ENCODE measurements at regions not wholly inside any gene's neighbourhood (a gene's known extent, or its start where the extent isn't known, plus 50 kb on each side); places are given as distances from the start of the nearest gene placed in this dataset.
A peak's percentile ranks its signal among the peaks of the same experiment; 100 is the strongest.

DNA sequence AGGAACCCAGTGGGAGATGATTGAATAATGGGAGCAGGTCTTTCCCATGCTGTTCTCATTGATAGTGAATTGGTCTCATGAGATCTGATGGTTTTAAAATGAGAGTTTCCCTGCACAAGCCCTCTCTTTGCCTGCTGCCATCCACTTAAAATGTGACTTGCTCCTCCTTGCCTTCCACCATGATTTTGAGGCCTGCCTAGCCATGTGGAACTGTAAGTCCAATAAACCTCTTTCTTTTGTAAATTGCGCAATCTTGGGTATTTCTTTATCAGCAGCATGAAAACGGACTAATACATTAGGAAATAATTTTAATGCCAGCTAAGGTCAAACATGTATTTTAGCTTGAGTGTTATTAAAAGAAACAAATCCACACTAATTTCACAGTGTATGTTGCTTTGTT lies 517.6 kb upstream of the ALCAM start:
- Histone ChIP-seq H3K36me3 (ENCODE audit: control insufficient read depth in 2 of 4, insufficient read depth in 4 of 4, low read length in 3 of 4) (peaks cover 0 to 7% (median 0%) of the 10 kb centered on the region in 4 experiments; a peak in 2 of 8 replicates), H3K23me2 (ENCODE audit: low read depth, low read length) (no peaks in the 10 kb centered on the region), H2BK20ac (ENCODE audit: low read length) (no peak overlapping the region), H2AK5ac (ENCODE audit: low read depth, low read length) (no peak overlapping the region), H4K20me1 (replicated peaks in 1 of 2; ENCODE audit: control insufficient read depth in 1 of 2, insufficient read depth in 2 of 2, low read length in 2 of 2) (no peaks in the 10 kb centered on the region), H3K9me3 (ENCODE audit: insufficient read depth in 2 of 2, low read depth in 1 of 2, low read length in 1 of 2) (peaks cover 15 to 18% of the 10 kb centered on the region in 2 experiments), H3K56ac (replicated peaks; ENCODE audit: insufficient read length, low read depth, low read length) (no peak overlapping the region), H3K4me3 (ENCODE audit: extremely low read depth in 1 of 4, insufficient read depth in 2 of 4, low read depth in 3 of 4, low read length in 4 of 4) (peak overlapping the region in 1 of 4 experiments; percentile 12; a peak in 1 of 8 replicates), H3K18ac (ENCODE audit: extremely low read depth, low read length) (no peak overlapping the region), H3K4me1 (replicated peaks in 1 of 4; ENCODE audit: control insufficient read depth in 3 of 4, insufficient read depth in 4 of 4, low read length in 3 of 4) (peaks cover 0 to 5% (median 3%) of the 10 kb centered on the region in 4 experiments; a peak in 4 of 7 replicates), H3K79me2 (ENCODE audit: control insufficient read depth in 1 of 2, insufficient read depth in 2 of 2, low read length in 2 of 2) (no peaks in the 10 kb centered on the region), H3K9ac (replicated peaks in 1 of 4; ENCODE audit: extremely low read depth in 1 of 4, low read depth in 3 of 4, low read length in 3 of 4) (no peak overlapping the region), H4K5ac (ENCODE audit: insufficient read length, low read depth, low read length) (no peak overlapping the region), H2BK5ac (ENCODE audit: low read depth, low read length) (no peak overlapping the region), H3K79me1 (ENCODE audit: low read depth, low read length) (no peaks in the 10 kb centered on the region), H4K91ac (replicated peaks; ENCODE audit: insufficient read length, low read length) (no peak overlapping the region), H2BK120ac (replicated peaks; ENCODE audit: low read depth, low read length) (no peak overlapping the region), H3K4me2 (ENCODE audit: insufficient read depth in 1 of 2, low read depth in 2 of 2, low read length in 2 of 2) (no peak overlapping the region), H2AFZ (ENCODE audit: low read length) (no peak overlapping the region), H4K8ac (ENCODE audit: extremely low read depth, insufficient read depth, low read length) (no peak overlapping the region), H3K4ac (replicated peaks; ENCODE audit: insufficient read length, low read depth, low read length) (no peak overlapping the region), H3K23ac (ENCODE audit: insufficient read length) (no peak overlapping the region), H2BK12ac (ENCODE audit: low read depth, low read length) (no peak overlapping the region), H2BK15ac (ENCODE audit: low read length) (no peak overlapping the region), H3K27ac (ENCODE audit: low read depth, low read length) (no peak overlapping the region), H3K27me3 (replicated peaks in 1 of 4; ENCODE audit: control insufficient read depth in 3 of 4, extremely low read depth in 1 of 4, insufficient read depth in 3 of 4, low read length in 3 of 4) (peaks cover 0 to 1% (median 0%) of the 10 kb centered on the region in 4 experiments; a peak in 1 of 7 replicates), H3K14ac (ENCODE audit: insufficient read length) (no peak overlapping the region)
- TF ChIP-seq CEBPB (IDR thresholded peaks at IDR 0.05; ENCODE audit: low read depth, low read length) (peak; percentile 93), FOSL1 (IDR thresholded peaks at IDR 0.05; ENCODE audit: insufficient read depth, low read depth, low read length) (no peak)
- TF ChIP-seq, protein P1, sequence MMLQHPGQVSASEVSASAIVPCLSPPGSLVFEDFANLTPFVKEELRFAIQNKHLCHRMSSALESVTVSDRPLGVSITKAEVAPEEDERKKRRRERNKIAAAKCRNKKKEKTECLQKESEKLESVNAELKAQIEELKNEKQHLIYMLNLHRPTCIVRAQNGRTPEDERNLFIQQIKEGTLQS (IDR thresholded peaks at IDR 0.05; ENCODE audit: insufficient read depth, low read depth, low read length) = no peak
- FAIRE-seq (no peak), DNase-seq (ENCODE audit: low read depth in 1 of 2, low spot score in 2 of 2) (no peak)
- ChIA-PET CTCF (ENCODE audit: partially characterized antibody) (no interaction called here), POLR2A (ENCODE audit: partially characterized antibody) (no interaction called here)
- 97% methylated on average over 2 of the region's 2 CpGs; no CpG with 5 or more reads in 1 of the 2 experiments for WGBS, 2 experiments (ENCODE audit: extremely low coverage in 1 of 2, insufficient coverage in 1 of 2, insufficient read length in 1 of 2, insufficient replicate concordance in 2 of 2, low coverage in 1 of 2, low lambda C conversion rate in 2 of 2, missing lambda C conversion rate in 1 of 2)
